Cardiac septum (tissue), 1 donor: ENCODE measurements at regions not wholly inside any gene's neighbourhood (a gene's known extent, or its start where the extent isn't known, plus 50 kb on each side); places are given as distances from the start of the nearest gene placed in this dataset.

Experiments used
- DNase-seq: peaks from one replicate; pipeline ENCODE4 v3.0.0-alpha.2; 2020; ENCODE audit warnings: low spot score
- intact Hi-C: fragments of 100-400 bp; cut with DNase I; formaldehyde crosslinking; loops from one replicate; pipeline ENCODE4 v1.14.0; 2022
- donor health status: DM: no; HTN: no; CAD: no.

GRCh38 chr13:99656844-99657381 lies 155.6 kb downstream of the TM9SF2 start:
- no peak for DNase-seq
- intact Hi-C loops: loop anchor here (5.0 kb wide), 2 partner anchors 260 to 325 kb away; partner anchors contain the start of gene ZIC2

GRCh38 chr13:99656092-99656745 lies 154.9 kb downstream of the TM9SF2 start:
- peak; percentile 82 for DNase-seq
- intact Hi-C loops: loop anchor here (5.0 kb wide), 2 partner anchors 261 to 326 kb away; partner anchors contain the start of gene ZIC2

- intact Hi-C loops: loop anchor here (5.0 kb wide), 2 partner anchors 262 to 327 kb away; partner anchors contain the start of gene ZIC2
- no peak for DNase-seq
These were observed 154.2 kb downstream of the TM9SF2 start for GRCh38 chr13:99655351-99656091.

- intact Hi-C loops: no loop called here
These were observed 152.8 kb downstream of the TM9SF2 start for GRCh38 chr13:99654076-99654475.

GRCh38 chr13:99653526-99653925 lies 152.3 kb downstream of the TM9SF2 start:
- DNase-seq: no peak
- intact Hi-C loops: no loop called here

More at GRCh38 chr13:99654076-99654475, 152.8 kb downstream of the TM9SF2 start:
- peak; percentile 51 for DNase-seq

- DNase-seq: no peak
- intact Hi-C loops: no loop called here
These were observed 151.6 kb downstream of the TM9SF2 start for GRCh38 chr13:99652901-99653300.

GRCh38 chr13:99652141-99652540 lies 150.9 kb downstream of the TM9SF2 start:
- no peak for DNase-seq
- intact Hi-C loops: no loop called here

- no peak for DNase-seq
- intact Hi-C loops: no loop called here
These were observed 149.7 kb downstream of the TM9SF2 start for GRCh38 chr13:99651016-99651415.

- intact Hi-C loops: no loop called here
- no peak for DNase-seq
These were observed 149.1 kb downstream of the TM9SF2 start for GRCh38 chr13:99650410-99650809.

- intact Hi-C loops: no loop called here
- DNase-seq: no peak
These were observed 147.7 kb downstream of the TM9SF2 start for GRCh38 chr13:99648927-99649326.

- intact Hi-C loops: no loop called here
- no peak for DNase-seq
These were observed 146.9 kb downstream of the TM9SF2 start for GRCh38 chr13:99648066-99648665.

GRCh38 chr13:99647596-99647985 lies 146.3 kb downstream of the TM9SF2 start:
- intact Hi-C loops: no loop called here
- DNase-seq: no peak

GRCh38 chr13:99646866-99647595 lies 145.8 kb downstream of the TM9SF2 start:
- intact Hi-C loops: no loop called here
- DNase-seq: no peak

GRCh38 chr13:99642841-99643240 lies 141.6 kb downstream of the TM9SF2 start:
- intact Hi-C loops: no loop called here
- no peak for DNase-seq

- intact Hi-C loops: no loop called here
- DNase-seq: no peak
These were observed 140.7 kb downstream of the TM9SF2 start for GRCh38 chr13:99642006-99642405.

- no peak for DNase-seq
These were observed 139.0 kb downstream of the TM9SF2 start for GRCh38 chr13:99640260-99640659.

GRCh38 chr13:99639126-99639525 lies 137.9 kb downstream of the TM9SF2 start:
- intact Hi-C loops: no loop called here

More at GRCh38 chr13:99640260-99640659, 139.0 kb downstream of the TM9SF2 start:
- intact Hi-C loops: no loop called here

GRCh38 chr13:99636728-99637353 lies 135.6 kb downstream of the TM9SF2 start:
- intact Hi-C loops: no loop called here

More at GRCh38 chr13:99639126-99639525, 137.9 kb downstream of the TM9SF2 start:
- DNase-seq: no peak

GRCh38 chr13:99636306-99636705 lies 135.0 kb downstream of the TM9SF2 start:
- intact Hi-C loops: no loop called here
- DNase-seq: no peak

More at GRCh38 chr13:99636728-99637353, 135.6 kb downstream of the TM9SF2 start:
- DNase-seq: no peak
